ENCODE measurements at regions not wholly inside any gene's neighbourhood (a gene's known extent, or its start where the extent isn't known, plus 50 kb on each side); places are given as distances from the start of the nearest gene placed in this dataset.

DNA sequence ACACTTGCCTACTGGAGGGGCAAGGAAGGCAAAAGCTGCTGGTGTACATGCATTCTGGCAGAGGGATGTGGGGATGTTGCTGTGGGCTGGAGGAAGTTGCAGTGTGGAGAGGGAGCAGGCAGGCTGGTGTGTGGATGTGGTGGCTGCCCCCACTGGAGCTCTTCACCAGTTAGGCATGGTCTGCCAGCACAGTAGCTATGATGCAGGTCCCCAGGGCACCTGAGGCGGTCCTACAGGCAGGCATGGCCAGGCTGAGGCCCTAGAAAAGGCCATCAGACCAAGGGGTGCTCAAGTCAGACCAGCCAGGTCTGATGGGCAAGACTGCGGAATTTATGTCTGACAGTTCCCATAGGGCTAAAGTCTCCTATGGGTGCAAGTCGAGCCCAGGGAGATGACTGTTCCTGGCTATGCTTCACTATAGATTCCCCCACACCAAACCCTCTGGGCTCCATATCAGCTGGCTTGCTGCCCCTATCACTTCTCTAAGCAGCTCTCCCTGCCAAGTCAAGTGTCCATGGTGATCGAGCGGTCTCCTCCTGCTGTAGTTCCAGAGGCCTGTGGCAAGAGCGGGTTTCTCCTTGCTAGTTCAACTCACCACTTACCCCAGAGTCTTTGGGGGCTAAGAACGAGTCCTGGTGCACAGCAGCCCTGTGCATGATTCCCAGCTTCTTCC lies 473.1 kb downstream of the TDRD3 start:
- Histone ChIP-seq H3K9me3 (ENCODE audit: control insufficient read depth in 2 of 3, insufficient read depth in 1 of 3, low read length in 3 of 3) (no peaks in the 10 kb centered on the region), H3K27ac (ENCODE audit: low read depth in 2 of 2, low read length in 2 of 2) (no peak overlapping the region), H3K9ac (ENCODE audit: low read length in 3 of 3) (no peak overlapping the region), H3K27me3 (ENCODE audit: control insufficient read depth, insufficient read depth, low read length) (no peaks in the 10 kb centered on the region), H3K36me3 (ENCODE audit: control insufficient read depth in 2 of 3, insufficient read depth in 3 of 3, low read length in 3 of 3) (no peaks in the 10 kb centered on the region), H3K4me1 (ENCODE audit: control insufficient read depth in 2 of 3, insufficient read depth in 2 of 3, low read depth in 1 of 3, low read length in 3 of 3) (no peaks in the 10 kb centered on the region), H3K4me3 (ENCODE audit: low read length in 3 of 3) (no peak overlapping the region)
- DNase-seq (peak in 1 of 5 donors; percentile 32), FAIRE-seq (no peak)
- intact Hi-C loops (cut with DNase I), result no loop called here
- TF ChIP-seq, protein P1, sequence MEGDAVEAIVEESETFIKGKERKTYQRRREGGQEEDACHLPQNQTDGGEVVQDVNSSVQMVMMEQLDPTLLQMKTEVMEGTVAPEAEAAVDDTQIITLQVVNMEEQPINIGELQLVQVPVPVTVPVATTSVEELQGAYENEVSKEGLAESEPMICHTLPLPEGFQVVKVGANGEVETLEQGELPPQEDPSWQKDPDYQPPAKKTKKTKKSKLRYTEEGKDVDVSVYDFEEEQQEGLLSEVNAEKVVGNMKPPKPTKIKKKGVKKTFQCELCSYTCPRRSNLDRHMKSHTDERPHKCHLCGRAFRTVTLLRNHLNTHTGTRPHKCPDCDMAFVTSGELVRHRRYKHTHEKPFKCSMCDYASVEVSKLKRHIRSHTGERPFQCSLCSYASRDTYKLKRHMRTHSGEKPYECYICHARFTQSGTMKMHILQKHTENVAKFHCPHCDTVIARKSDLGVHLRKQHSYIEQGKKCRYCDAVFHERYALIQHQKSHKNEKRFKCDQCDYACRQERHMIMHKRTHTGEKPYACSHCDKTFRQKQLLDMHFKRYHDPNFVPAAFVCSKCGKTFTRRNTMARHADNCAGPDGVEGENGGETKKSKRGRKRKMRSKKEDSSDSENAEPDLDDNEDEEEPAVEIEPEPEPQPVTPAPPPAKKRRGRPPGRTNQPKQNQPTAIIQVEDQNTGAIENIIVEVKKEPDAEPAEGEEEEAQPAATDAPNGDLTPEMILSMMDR (IDR thresholded peaks at IDR 0.05; ENCODE audit: borderline replicate concordance, extremely low read depth, insufficient read depth), result no peak

DNA sequence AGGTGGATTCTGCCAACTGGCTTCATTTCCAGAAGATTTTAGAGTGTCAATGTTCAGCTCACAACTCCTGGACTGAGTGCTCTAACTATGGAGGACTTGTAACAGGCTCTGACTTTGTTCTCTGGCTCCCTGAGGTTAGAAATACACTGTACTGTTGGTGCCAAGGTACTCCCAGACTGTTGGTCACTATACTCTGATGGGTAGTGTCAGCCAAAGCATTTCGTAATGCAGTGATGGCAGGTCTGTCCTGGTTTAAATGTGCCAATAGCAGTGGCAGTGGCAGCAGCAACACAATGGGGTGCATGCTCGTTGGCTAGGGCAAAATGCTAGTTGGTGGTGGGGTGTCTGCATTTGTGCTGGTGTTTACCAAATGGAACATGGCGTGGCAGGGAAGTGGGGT lies 472.2 kb downstream of the TDRD3 start:
- TF ChIP-seq, protein P1 (IDR thresholded peaks at IDR 0.05; ENCODE audit: borderline replicate concordance, extremely low read depth, insufficient read depth), result no peak
- H3K27me3 ChIP-seq (ENCODE audit: control insufficient read depth, insufficient read depth, low read length), result no peaks in the 10 kb centered on the region
- H3K27ac ChIP-seq (ENCODE audit: low read depth in 2 of 2, low read length in 2 of 2), result no peak overlapping the region
- DNase-seq (no peak), FAIRE-seq (no peak)
- intact Hi-C loops (cut with DNase I), result no loop called here
- H3K9me3 ChIP-seq (ENCODE audit: control insufficient read depth in 2 of 3, insufficient read depth in 1 of 3, low read length in 3 of 3), result peaks cover 0 to 2% (median 0%) of the 10 kb centered on the region in 3 donors
- no peaks in the 10 kb centered on the region for H3K36me3 ChIP-seq (ENCODE audit: control insufficient read depth in 2 of 3, insufficient read depth in 3 of 3, low read length in 3 of 3)
- H3K4me3 ChIP-seq (ENCODE audit: low read length in 3 of 3), result no peak overlapping the region
- no peaks in the 10 kb centered on the region for H3K4me1 ChIP-seq (ENCODE audit: control insufficient read depth in 2 of 3, insufficient read depth in 2 of 3, low read depth in 1 of 3, low read length in 3 of 3)
- H3K9ac ChIP-seq (ENCODE audit: low read length in 3 of 3), result no peak overlapping the region

DNA sequence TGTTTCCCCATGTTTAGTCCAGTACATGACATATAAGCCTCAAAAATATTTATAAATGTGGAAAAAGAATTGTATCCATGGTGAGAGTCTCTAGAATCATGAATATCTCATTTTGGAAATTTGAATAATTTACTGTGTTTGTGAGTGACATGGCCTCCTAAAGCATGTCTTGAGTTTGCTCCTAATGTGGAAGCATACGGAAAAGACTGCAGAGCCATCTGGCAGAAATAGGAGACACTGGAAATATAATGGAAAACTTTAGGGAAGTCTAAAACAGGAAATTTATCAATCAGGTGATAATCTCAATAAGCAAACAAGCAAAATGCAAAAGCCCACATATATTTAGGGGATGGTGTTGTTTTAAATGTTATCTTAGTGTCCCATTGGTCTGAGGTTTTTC lies 465.0 kb downstream of the TDRD3 start:
- TF ChIP-seq, protein P1 (IDR thresholded peaks at IDR 0.05; ENCODE audit: borderline replicate concordance, extremely low read depth, insufficient read depth), result no peak
- intact Hi-C loops (cut with DNase I), result no loop called here
- H3K27ac ChIP-seq (ENCODE audit: low read depth in 2 of 2, low read length in 2 of 2), result no peak overlapping the region
- no peak overlapping the region for H3K4me3 ChIP-seq (ENCODE audit: low read length in 3 of 3)
- no peak overlapping the region for H3K9ac ChIP-seq (ENCODE audit: low read length in 3 of 3)
- no peaks in the 10 kb centered on the region for H3K36me3 ChIP-seq (ENCODE audit: control insufficient read depth in 2 of 3, insufficient read depth in 3 of 3, low read length in 3 of 3)
- H3K4me1 ChIP-seq (ENCODE audit: control insufficient read depth in 2 of 3, insufficient read depth in 2 of 3, low read depth in 1 of 3, low read length in 3 of 3), result no peaks in the 10 kb centered on the region
- FAIRE-seq (no peak), DNase-seq (no peak)
- no peaks in the 10 kb centered on the region for H3K27me3 ChIP-seq (ENCODE audit: control insufficient read depth, insufficient read depth, low read length)
- peaks cover 0 to 2% (median 0%) of the 10 kb centered on the region in 3 donors for H3K9me3 ChIP-seq (ENCODE audit: control insufficient read depth in 2 of 3, insufficient read depth in 1 of 3, low read length in 3 of 3)

GRCh38 chr13:60857698-60858097 lies 460.7 kb downstream of the TDRD3 start:
- no peak for FAIRE-seq
- Histone ChIP-seq H3K4me1 (ENCODE audit: control insufficient read depth in 2 of 3, insufficient read depth in 2 of 3, low read depth in 1 of 3, low read length in 3 of 3) (no peaks in the 10 kb centered on the region), H3K4me3 (ENCODE audit: low read length in 3 of 3) (no peak overlapping the region), H3K36me3 (ENCODE audit: control insufficient read depth in 2 of 3, insufficient read depth in 3 of 3, low read length in 3 of 3) (no peaks in the 10 kb centered on the region), H3K9ac (ENCODE audit: low read length in 3 of 3) (no peak overlapping the region), H3K9me3 (ENCODE audit: control insufficient read depth in 2 of 3, insufficient read depth in 1 of 3, low read length in 3 of 3) (peaks cover 0 to 5% (median 0%) of the 10 kb centered on the region in 3 donors), H3K27ac (ENCODE audit: low read depth in 2 of 2, low read length in 2 of 2) (no peak overlapping the region), H3K27me3 (ENCODE audit: control insufficient read depth, insufficient read depth, low read length) (no peaks in the 10 kb centered on the region)
- TF ChIP-seq, protein P1 (IDR thresholded peaks at IDR 0.05; ENCODE audit: borderline replicate concordance, extremely low read depth, insufficient read depth), result no peak
- intact Hi-C loops (cut with DNase I), result no loop called here
- no peak for DNase-seq

All from kidney (tissue), 13 donors.